Mesendoderm (in vitro differentiated cells): ENCODE measurements at regions not wholly inside any gene's neighbourhood (a gene's known extent, or its start where the extent isn't known, plus 50 kb on each side); places are given as distances from the start of the nearest gene placed in this dataset.

Source experiments
- DNase-seq: peaks from one replicate; pipeline ENCODE4 v3.0.0; 2013
- H2AK5ac ChIP-seq: 2 replicates; pipeline ENCODE4 v1.6.1; 2013; ENCODE audit warnings: low read length, inconsistent platforms
- H2BK120ac ChIP-seq: 2 replicates; pipeline ENCODE4 v1.6.1; 2013; ENCODE audit warnings: low read depth, mild to moderate bottlenecking, low read length, moderate library complexity, mixed read lengths
- H2BK15ac ChIP-seq: replicated peaks from 2 replicates; pipeline ENCODE4 v1.6.1; 2013; ENCODE audit warnings: low read depth, mild to moderate bottlenecking, moderate library complexity
- H2BK5ac ChIP-seq: 2 replicates; pipeline ENCODE4 v1.6.1; 2013; ENCODE audit warnings: low read length, inconsistent platforms
- H3K18ac ChIP-seq: 2 replicates; pipeline ENCODE4 v1.6.1; 2013; ENCODE audit warnings: mild to moderate bottlenecking, low read length, mixed read lengths
- H3K23ac ChIP-seq: one replicate; pipeline ENCODE4 v1.6.1; 2013; ENCODE audit warnings: low read length
- H3K27ac ChIP-seq: 2 replicates; pipeline ENCODE4 v1.5.1; 2013; ENCODE audit warnings: low read depth, mild to moderate bottlenecking, inconsistent platforms, low read length, moderate library complexity
- H3K27me3 ChIP-seq: 2 replicates; pipeline ENCODE4 v1.6.1; 2013; ENCODE audit warnings: low read length, control low read depth, mild to moderate bottlenecking, inconsistent platforms; ENCODE audit not compliant: insufficient read depth, poor library complexity
- H3K36me3 ChIP-seq: 2 replicates; pipeline ENCODE4 v1.6.1; 2013; ENCODE audit warnings: low read length, inconsistent platforms; ENCODE audit not compliant: control insufficient read depth, insufficient read depth
- H3K4ac ChIP-seq: one replicate; pipeline ENCODE4 v1.6.1; 2013; ENCODE audit warnings: low read depth, mild to moderate bottlenecking, low read length, moderate library complexity
- H3K4me1 ChIP-seq: 2 replicates; pipeline ENCODE4 v1.6.1; 2013; ENCODE audit warnings: low read depth, low read length, inconsistent platforms; ENCODE audit not compliant: control insufficient read depth
- H3K4me2 ChIP-seq: 2 replicates; pipeline ENCODE4 v1.6.1; 2013; ENCODE audit warnings: low read length
- H3K4me3 ChIP-seq: 2 replicates; pipeline ENCODE4 v1.5.1; 2013; ENCODE audit warnings: mild to moderate bottlenecking, low read length
- H3K56ac ChIP-seq: one replicate; pipeline ENCODE4 v1.6.1; 2013; ENCODE audit warnings: low read length
- H3K79me1 ChIP-seq: 2 replicates; pipeline ENCODE4 v1.6.1; 2013; ENCODE audit warnings: low read length, inconsistent platforms
- H3K79me2 ChIP-seq: 2 replicates; pipeline ENCODE4 v1.6.1; 2013; ENCODE audit warnings: mild to moderate bottlenecking, low read length; ENCODE audit not compliant: control insufficient read depth, insufficient read depth
- H3K9ac ChIP-seq: 2 replicates; pipeline ENCODE4 v1.6.1; 2013; ENCODE audit warnings: low read length, inconsistent platforms
- H4K5ac ChIP-seq: one replicate; pipeline ENCODE4 v1.6.1; 2013; ENCODE audit warnings: low read length
- H4K8ac ChIP-seq: one replicate; pipeline ENCODE4 v1.6.1; 2013; ENCODE audit warnings: low read depth, mild to moderate bottlenecking, control low read depth, low read length, moderate library complexity
- WGBS: extraction: QIAGEN DNeasy Blood & Tissue Kit; methylation state at CpG from one replicate; pipeline ENCODE4 v1.1.7; 2013; ENCODE audit warnings: low lambda C conversion rate, missing lambda C conversion rate; ENCODE audit not compliant: insufficient coverage; ENCODE audit errors: extremely low coverage; 5-methylcytosine and 5-hydroxymethylcytosine counted together

- H3K23ac ChIP-seq = no peak overlapping the region
- H3K4me1 ChIP-seq = no peaks in the 10 kb centered on the region
- H3K56ac ChIP-seq = no peak overlapping the region
- H3K4ac ChIP-seq = no peak overlapping the region
- H2BK120ac ChIP-seq = no peak overlapping the region
- no peak for DNase-seq
- H2AK5ac ChIP-seq = no peak overlapping the region
- H4K5ac ChIP-seq = no peak overlapping the region
- H3K4me3 ChIP-seq = no peak overlapping the region
- no peak overlapping the region for H3K27ac ChIP-seq
- no peak overlapping the region for H2BK15ac ChIP-seq
- H3K79me1 ChIP-seq = no peaks in the 10 kb centered on the region
- H3K18ac ChIP-seq = no peak overlapping the region
- no peak overlapping the region for H3K4me2 ChIP-seq
- no peaks in the 10 kb centered on the region for H3K27me3 ChIP-seq
- no peaks in the 10 kb centered on the region for H3K36me3 ChIP-seq
- no CpG with 5 or more reads among the region's 2 CpGs for WGBS
- H3K9ac ChIP-seq = no peak overlapping the region
- H2BK5ac ChIP-seq = no peak overlapping the region
- H3K79me2 ChIP-seq = no peaks in the 10 kb centered on the region
- H4K8ac ChIP-seq = peak overlapping the region; percentile 76
Measured at GRCh38 chr5:30604648-30605262, 588.7 kb upstream of the CDH6 start.

GRCh38 chr5:30600892-30601291, 592.6 kb upstream of the CDH6 start:
- Histone ChIP-seq H3K79me2 (no peaks in the 10 kb centered on the region), H3K9ac (no peak overlapping the region), H3K4me1 (no peaks in the 10 kb centered on the region), H2AK5ac (no peak overlapping the region), H2BK15ac (no peak overlapping the region), H3K56ac (no peak overlapping the region), H2BK5ac (no peak overlapping the region), H3K27ac (no peak overlapping the region), H3K23ac (no peak overlapping the region), H3K4me2 (no peak overlapping the region), H3K4ac (no peak overlapping the region), H3K79me1 (no peaks in the 10 kb centered on the region), H2BK120ac (no peak overlapping the region), H3K27me3 (no peaks in the 10 kb centered on the region), H3K4me3 (no peak overlapping the region), H3K36me3 (no peaks in the 10 kb centered on the region), H4K8ac (no peak overlapping the region), H3K18ac (peak overlapping the region; percentile 51), H4K5ac (no peak overlapping the region)
- no peak for DNase-seq

GRCh38 chr5:30596495-30597064, 596.9 kb upstream of the CDH6 start:
- no peak overlapping the region for H4K8ac ChIP-seq
- no peaks in the 10 kb centered on the region for H3K4me1 ChIP-seq
- no peak overlapping the region for H3K23ac ChIP-seq
- WGBS = no CpG with 5 or more reads among the region's 3 CpGs
- H3K27ac ChIP-seq = no peak overlapping the region
- no peaks in the 10 kb centered on the region for H3K36me3 ChIP-seq
- no peak overlapping the region for H3K18ac ChIP-seq
- peak overlapping the region; percentile 92 for H2BK15ac ChIP-seq
- no peak overlapping the region for H3K4ac ChIP-seq
- no peak overlapping the region for H2BK5ac ChIP-seq
- no peaks in the 10 kb centered on the region for H3K79me2 ChIP-seq
- no peak overlapping the region for H3K4me3 ChIP-seq
- H3K56ac ChIP-seq = no peak overlapping the region
- H3K79me1 ChIP-seq = no peaks in the 10 kb centered on the region
- no peak overlapping the region for H4K5ac ChIP-seq
- DNase-seq = peak; percentile 27
- H3K4me2 ChIP-seq = no peak overlapping the region
- H3K9ac ChIP-seq = no peak overlapping the region
- no peak overlapping the region for H2BK120ac ChIP-seq
- no peaks in the 10 kb centered on the region for H3K27me3 ChIP-seq
- no peak overlapping the region for H2AK5ac ChIP-seq

GRCh38 chr5:30594331-30594730, 599.2 kb upstream of the CDH6 start:
- Histone ChIP-seq H3K27ac (no peak overlapping the region), H2BK120ac (no peak overlapping the region), H3K9ac (no peak overlapping the region), H3K79me1 (no peaks in the 10 kb centered on the region), H3K79me2 (no peaks in the 10 kb centered on the region), H3K27me3 (no peaks in the 10 kb centered on the region), H4K8ac (no peak overlapping the region), H2BK15ac (peak overlapping the region; percentile 74), H3K18ac (no peak overlapping the region), H2BK5ac (no peak overlapping the region), H3K56ac (no peak overlapping the region), H2AK5ac (no peak overlapping the region), H3K4me1 (no peaks in the 10 kb centered on the region), H4K5ac (no peak overlapping the region), H3K4ac (no peak overlapping the region), H3K4me2 (no peak overlapping the region), H3K4me3 (no peak overlapping the region), H3K36me3 (no peaks in the 10 kb centered on the region), H3K23ac (no peak overlapping the region)
- no CpG with 5 or more reads among the region's 2 CpGs for WGBS
- DNase-seq = no peak

GRCh38 chr5:30592833-30593232, 600.7 kb upstream of the CDH6 start:
- H4K8ac ChIP-seq = no peak overlapping the region
- H3K9ac ChIP-seq = no peak overlapping the region
- H3K4ac ChIP-seq = no peak overlapping the region
- H3K18ac ChIP-seq = no peak overlapping the region
- WGBS = no CpG with 5 or more reads among the region's 3 CpGs
- no peak overlapping the region for H4K5ac ChIP-seq
- no peaks in the 10 kb centered on the region for H3K79me2 ChIP-seq
- H2AK5ac ChIP-seq = no peak overlapping the region
- no peaks in the 10 kb centered on the region for H3K36me3 ChIP-seq
- H3K4me3 ChIP-seq = no peak overlapping the region
- H3K4me2 ChIP-seq = no peak overlapping the region
- no peak overlapping the region for H2BK5ac ChIP-seq
- no peak overlapping the region for H3K27ac ChIP-seq
- H3K27me3 ChIP-seq = no peaks in the 10 kb centered on the region
- no peak overlapping the region for H3K23ac ChIP-seq
- H3K79me1 ChIP-seq = no peaks in the 10 kb centered on the region
- H3K56ac ChIP-seq = no peak overlapping the region
- H2BK15ac ChIP-seq = no peak overlapping the region
- no peak for DNase-seq
- H2BK120ac ChIP-seq = no peak overlapping the region
- no peaks in the 10 kb centered on the region for H3K4me1 ChIP-seq
